ENCODE measurements at regions not wholly inside any gene's neighbourhood (a gene's known extent, or its start where the extent isn't known, plus 50 kb on each side); places are given as distances from the start of the nearest gene placed in this dataset.

GRCh38 chr4:117661091-117662072 lies 372.9 kb upstream of the NDST3 start:
- no peak overlapping the region for H3K27ac ChIP-seq
- no peak for TF ChIP-seq EP300 (IDR thresholded peaks at IDR 0.05)
- no peak for TF ChIP-seq CTCF (IDR thresholded peaks at IDR 0.05)
- TF ChIP-seq POLR2A (IDR thresholded peaks at IDR 0.05), result no peak
- no peak for TF ChIP-seq POLR2AphosphoS5 (IDR thresholded peaks at IDR 0.05)
- no peaks in the 10 kb centered on the region for H3K4me1 ChIP-seq
- 86 to 96% methylated on average over 2 of the region's 2 CpGs for WGBS, 2 donors (ENCODE audit: low coverage in 1 of 2)
- no peak overlapping the region for H3K4me3 ChIP-seq
- no peaks in the 10 kb centered on the region for H3K9me3 ChIP-seq
- no peak for ATAC-seq
- H3K36me3 ChIP-seq, result no peaks in the 10 kb centered on the region
- H3K27me3 ChIP-seq, result no peaks in the 10 kb centered on the region

GRCh38 chr4:117664706-117665444 lies 369.4 kb upstream of the NDST3 start:
- WGBS, 2 donors (ENCODE audit: low coverage in 1 of 2), result 53 to 61% methylated on average over 3 of the region's 3 CpGs
- TF ChIP-seq POLR2A (IDR thresholded peaks at IDR 0.05), result no peak
- Histone ChIP-seq H3K9me3 (no peaks in the 10 kb centered on the region), H3K4me1 (no peaks in the 10 kb centered on the region), H3K27ac (no peak overlapping the region), H3K36me3 (no peaks in the 10 kb centered on the region), H3K4me3 (no peak overlapping the region), H3K27me3 (no peaks in the 10 kb centered on the region)
- no peak for ATAC-seq

GRCh38 chr4:117676153-117676552 lies 358.1 kb upstream of the NDST3 start:
- H3K4me3 ChIP-seq, result no peak overlapping the region
- no peaks in the 10 kb centered on the region for H3K36me3 ChIP-seq
- no peaks in the 10 kb centered on the region for H3K27me3 ChIP-seq
- no peak for ATAC-seq
- TF ChIP-seq POLR2A (IDR thresholded peaks at IDR 0.05), result no peak
- TF ChIP-seq CTCF (IDR thresholded peaks at IDR 0.05), result no peak
- no peak for TF ChIP-seq POLR2AphosphoS5 (IDR thresholded peaks at IDR 0.05)
- no peak for TF ChIP-seq EP300 (IDR thresholded peaks at IDR 0.05)
- WGBS, 2 donors (ENCODE audit: low coverage in 1 of 2), result 0 to 20% methylated on average over 1 of the region's 1 CpG
- no peak overlapping the region for H3K27ac ChIP-seq
- peaks cover 0 to 16% (median 0%) of the 10 kb centered on the region in 3 donors for H3K9me3 ChIP-seq
- H3K4me1 ChIP-seq, result no peaks in the 10 kb centered on the region

- Histone ChIP-seq H3K27me3 (no peaks in the 10 kb centered on the region), H3K9me3 (peaks cover 0 to 16% (median 0%) of the 10 kb centered on the region in 3 donors), H3K4me1 (no peaks in the 10 kb centered on the region), H3K4me3 (no peak overlapping the region), H3K36me3 (no peaks in the 10 kb centered on the region), H3K27ac (no peak overlapping the region)
- WGBS, 2 donors (ENCODE audit: low coverage in 1 of 2), result 74 to 81% methylated on average over 4 of the region's 4 CpGs
- TF ChIP-seq CTCF (IDR thresholded peaks at IDR 0.05), result no peak
- no peak for TF ChIP-seq EP300 (IDR thresholded peaks at IDR 0.05)
- TF ChIP-seq POLR2A (IDR thresholded peaks at IDR 0.05), result no peak
- no peak for TF ChIP-seq POLR2AphosphoS5 (IDR thresholded peaks at IDR 0.05)
- ATAC-seq, result no peak
These were observed 355.4 kb upstream of the NDST3 start for GRCh38 chr4:117678861-117679260.

GRCh38 chr4:117691572-117692351 lies 342.5 kb upstream of the NDST3 start:
- WGBS, 2 donors (ENCODE audit: low coverage in 1 of 2), result 50% methylated on average over 1 of the region's 7 CpGs; no CpG with 5 or more reads in 1 of the 2 donors

More at GRCh38 chr4:117691572-117692351, 342.5 kb upstream of the NDST3 start:
- no peak for TF ChIP-seq CTCF (IDR thresholded peaks at IDR 0.05)
- TF ChIP-seq POLR2AphosphoS5 (IDR thresholded peaks at IDR 0.05), result no peak
- no peak for TF ChIP-seq EP300 (IDR thresholded peaks at IDR 0.05)
- no peak for TF ChIP-seq POLR2A (IDR thresholded peaks at IDR 0.05)
- no peak for ATAC-seq
- no peak overlapping the region for H3K4me3 ChIP-seq
- no peaks in the 10 kb centered on the region for H3K4me1 ChIP-seq
- peaks cover 0 to 7% (median 0%) of the 10 kb centered on the region in 3 donors for H3K9me3 ChIP-seq
- H3K27me3 ChIP-seq, result peaks cover 6% of the 10 kb centered on the region
- H3K27ac ChIP-seq, result no peak overlapping the region
- no peaks in the 10 kb centered on the region for H3K36me3 ChIP-seq

Measured in gastroesophageal sphincter (tissue), 4 donors.